Tibial nerve (tissue), 4 donors: ENCODE measurements at regions not wholly inside any gene's neighbourhood (a gene's known extent, or its start where the extent isn't known, plus 50 kb on each side); places are given as distances from the start of the nearest gene placed in this dataset.

Experiments
- CTCF ChIP-seq, 5 experiments: fragments of 200-600 bp in 3 of 5; fragments of 450-650 bp in 2 of 5; sonication (generic) in 3 of 5; IDR thresholded peaks; one replicate each; pipeline ENCODE4 v1.5.1; 2016 to 2019; ENCODE audit warnings: antibody characterized with exemption in 5 of 5, mild to moderate bottlenecking in 3 of 5, moderate library complexity in 2 of 5
- EP300 ChIP-seq, 2 donors: sonication (generic); formaldehyde crosslinking; IDR thresholded peaks; one replicate each; pipeline ENCODE4 v1.6.1; 2017; ENCODE audit warnings: antibody characterized with exemption in 2 of 2, mild to moderate bottlenecking in 1 of 2
- POLR2A ChIP-seq, 2 donors: fragments of 450-650 bp; IDR thresholded peaks; one replicate each; pipeline ENCODE4 v1.6.1; 2017; ENCODE audit warnings: antibody characterized with exemption in 2 of 2, mild to moderate bottlenecking in 2 of 2, moderate library complexity in 2 of 2

- no peak for TF ChIP-seq CTCF (IDR thresholded peaks at IDR 0.05)
- no peak for TF ChIP-seq POLR2A (IDR thresholded peaks at IDR 0.05)
- TF ChIP-seq EP300 (IDR thresholded peaks at IDR 0.05), result no peak
Observed at GRCh38 chr1:243973169-243973568, 77.9 kb upstream of the ZBTB18 start.
